ENCODE measurements at regions not wholly inside any gene's neighbourhood (a gene's known extent, or its start where the extent isn't known, plus 50 kb on each side); places are given as distances from the start of the nearest gene placed in this dataset.
"Not testable (repeated sequence)": the region's sequence is repeated elsewhere in the genome, so short reads cannot be mapped to it uniquely, and the experiment has no call there.

DNA sequence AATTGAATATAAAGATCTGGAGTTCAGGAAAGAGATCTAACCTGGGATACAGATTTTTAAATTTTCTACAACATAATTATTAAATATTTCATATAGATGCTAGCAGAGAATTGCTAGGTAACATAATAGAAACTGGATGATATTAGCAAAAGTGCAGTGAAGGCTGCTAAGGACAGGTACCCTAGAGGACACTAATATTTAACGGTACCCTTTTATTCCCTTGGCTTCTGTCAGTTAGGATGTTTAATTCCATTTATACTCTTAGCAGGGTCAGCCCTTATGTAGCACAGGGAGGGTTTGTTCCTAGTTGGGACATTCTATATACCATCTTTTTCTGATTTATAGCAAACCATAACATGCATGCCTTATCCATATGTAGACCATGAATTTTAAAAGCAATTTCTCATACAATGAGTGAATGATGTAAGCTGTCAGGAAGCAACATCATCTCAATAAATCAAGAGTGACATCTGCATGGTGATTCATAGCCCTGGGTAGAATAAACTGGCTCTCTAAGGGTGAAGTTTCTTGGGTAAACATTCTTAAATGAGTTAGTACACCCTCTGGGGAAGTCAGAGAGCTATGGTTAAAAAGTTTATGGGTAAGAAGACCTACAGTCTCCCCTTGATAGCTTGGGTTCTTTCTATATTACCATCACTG, 404.4 kb upstream of the MGAT4C start:
- DNase-seq = peak; percentile 91

GRCh38 chr12:86659985-86660384, 403.8 kb upstream of the MGAT4C start:
- no peak for DNase-seq

GRCh38 chr12:86658303-86658702, 402.1 kb upstream of the MGAT4C start:
- DNase-seq = peak; percentile 8

GRCh38 chr12:86647800-86648199, 391.6 kb upstream of the MGAT4C start:
- no peak for DNase-seq

DNA sequence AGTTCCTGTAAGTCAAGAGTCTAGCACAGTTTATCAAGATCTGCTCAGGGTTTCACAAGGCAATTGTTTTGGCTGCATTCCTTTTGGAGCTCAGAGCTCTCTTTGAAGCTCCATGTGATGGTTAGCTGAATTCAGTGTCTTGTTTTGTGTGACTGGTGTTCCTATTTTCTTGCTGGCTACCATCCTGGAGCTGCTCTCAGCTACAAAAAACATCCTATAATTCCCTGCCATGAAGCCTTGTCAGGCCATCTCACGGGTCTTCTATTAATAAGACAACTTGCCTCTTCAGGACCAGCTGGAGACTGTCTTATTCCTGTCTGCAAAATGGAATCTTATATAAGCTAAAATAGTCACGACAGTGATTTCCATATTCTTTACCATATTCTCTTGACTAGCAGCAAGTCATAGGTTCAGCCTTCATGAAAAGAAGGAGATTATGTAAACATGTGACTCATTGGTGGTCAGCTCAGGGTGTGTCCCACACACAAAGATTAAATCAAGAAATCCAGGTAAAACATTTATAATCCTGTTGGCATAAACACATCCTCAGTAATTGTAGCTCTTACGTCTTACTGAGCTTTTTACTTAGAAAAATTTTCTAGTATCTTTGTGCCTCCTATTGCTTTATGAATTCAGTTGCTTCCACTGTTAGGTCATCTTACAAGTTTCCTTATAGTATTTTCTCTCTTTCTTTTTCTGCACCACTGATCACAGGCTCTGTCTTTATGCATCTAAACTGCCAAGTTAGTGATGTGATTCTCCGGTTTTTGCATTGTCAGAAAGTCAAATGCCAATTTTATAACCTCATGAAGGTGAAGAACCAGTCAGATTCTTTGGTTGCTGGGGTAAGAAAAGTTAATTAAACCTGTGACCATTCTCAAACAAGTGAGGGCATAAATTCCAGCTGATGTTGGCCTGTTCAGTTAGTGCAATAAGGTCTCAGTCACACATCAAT, 378.5 kb upstream of the MGAT4C start:
- DNase-seq = no peak

GRCh38 chr12:86627001-86627400, 370.8 kb upstream of the MGAT4C start:
- no peak for DNase-seq

- no peak for DNase-seq
Observed at GRCh38 chr12:86623267-86623666, 367.1 kb upstream of the MGAT4C start.

- no peak for DNase-seq
Observed at GRCh38 chr12:86621957-86622356, 365.8 kb upstream of the MGAT4C start.

DNA sequence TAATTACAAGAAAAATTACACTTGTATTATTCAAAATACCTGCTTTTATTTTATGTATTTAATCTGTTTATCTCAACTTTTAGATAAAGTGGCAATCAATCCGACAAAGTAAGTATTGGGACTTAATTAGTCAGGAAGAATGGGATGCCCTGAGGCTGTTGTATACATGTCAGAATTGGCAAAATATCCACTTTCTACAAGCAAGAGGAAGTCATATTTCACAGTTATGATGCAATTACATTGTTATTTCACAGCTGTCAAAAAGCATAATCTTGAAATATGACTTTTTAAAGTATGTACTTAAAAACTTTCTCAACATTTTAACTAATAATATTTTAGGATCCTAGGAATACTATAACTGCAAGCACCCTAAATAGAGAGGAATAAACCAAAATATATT, 357.1 kb upstream of the MGAT4C start:
- peak; percentile 47 for DNase-seq

- DNase-seq = no peak
Observed at GRCh38 chr12:86608638-86609037, 352.4 kb upstream of the MGAT4C start.

GRCh38 chr12:86601550-86602308, 345.5 kb upstream of the MGAT4C start:
- DNase-seq = no peak

- no peak for DNase-seq
Observed at GRCh38 chr12:86600664-86601231, 344.6 kb upstream of the MGAT4C start.

- no peak for DNase-seq
Observed at GRCh38 chr12:86597431-86597830, 341.2 kb upstream of the MGAT4C start.

DNA sequence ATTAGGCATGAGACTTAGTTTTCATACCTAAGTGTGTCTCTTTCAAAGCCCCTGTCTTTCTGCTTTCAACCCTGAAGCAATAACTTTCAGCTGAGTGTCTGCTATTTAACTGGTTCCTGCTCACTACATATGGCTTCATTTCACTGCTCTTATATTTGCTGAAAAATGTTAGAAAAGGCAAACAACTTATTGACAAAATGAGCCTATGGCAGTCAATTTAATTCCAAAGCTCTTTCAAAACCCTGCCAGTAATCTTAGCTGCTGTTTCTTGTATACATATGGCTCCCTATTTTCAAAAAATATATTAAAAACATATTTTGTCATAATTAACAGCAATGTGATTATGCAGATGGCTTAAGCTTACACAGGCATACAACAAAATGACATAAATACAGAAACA, 334.1 kb upstream of the MGAT4C start:
- no peak for DNase-seq

GRCh38 chr12:86574143-86574542, 318.0 kb upstream of the MGAT4C start:
- DNase-seq = no peak

GRCh38 chr12:86572455-86572854, 316.3 kb upstream of the MGAT4C start:
- no peak for DNase-seq

GRCh38 chr12:86565038-86565437, 308.8 kb upstream of the MGAT4C start:
- no peak for DNase-seq

DNA sequence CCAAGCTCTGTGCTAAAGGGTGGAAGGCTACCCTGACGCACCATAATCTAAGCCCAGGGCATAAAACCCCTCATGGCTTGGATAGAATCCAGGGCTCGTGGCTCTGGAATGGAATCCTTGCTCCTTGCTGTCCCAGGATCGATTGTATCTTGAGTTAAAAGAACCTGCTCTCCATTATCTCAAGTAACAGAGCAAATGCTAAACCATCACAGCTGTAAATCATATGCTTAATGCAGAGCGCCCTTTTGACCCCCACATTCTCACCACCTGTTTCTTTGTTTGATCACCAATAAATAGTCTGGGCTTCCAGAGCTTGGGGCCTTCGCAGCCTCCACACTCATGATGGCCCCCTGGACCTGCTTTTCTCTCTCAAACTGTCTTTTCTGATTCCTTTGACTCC, 299.3 kb upstream of the MGAT4C start:
- DNase-seq = not testable (repeated sequence)

- DNase-seq = no peak
Observed at GRCh38 chr12:86551146-86551571, 295.0 kb upstream of the MGAT4C start.

GRCh38 chr12:86550218-86551145, 294.3 kb upstream of the MGAT4C start:
- DNase-seq = no peak

DNA sequence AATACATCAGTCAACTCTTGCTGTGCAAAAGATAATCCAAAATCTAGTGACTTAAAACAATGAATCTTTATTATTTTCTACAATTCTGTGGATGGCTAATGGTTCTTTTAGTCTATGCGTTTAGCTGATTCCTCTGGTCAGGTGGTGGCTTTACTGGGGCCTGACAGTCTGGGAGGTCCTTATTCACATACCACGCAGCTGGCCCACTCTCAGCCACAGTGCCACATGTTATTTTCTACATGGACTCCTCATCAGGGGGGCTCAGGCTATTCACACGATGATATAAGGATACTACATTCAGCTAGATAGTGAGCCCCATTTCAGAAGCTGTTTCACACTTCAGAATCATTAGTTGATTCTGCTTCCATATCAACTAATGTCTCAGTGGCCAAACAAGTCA, 287.5 kb upstream of the MGAT4C start:
- DNase-seq = no peak
